ENCODE measurements at regions not wholly inside any gene's neighbourhood (a gene's known extent, or its start where the extent isn't known, plus 50 kb on each side); places are given as distances from the start of the nearest gene placed in this dataset.

DNA sequence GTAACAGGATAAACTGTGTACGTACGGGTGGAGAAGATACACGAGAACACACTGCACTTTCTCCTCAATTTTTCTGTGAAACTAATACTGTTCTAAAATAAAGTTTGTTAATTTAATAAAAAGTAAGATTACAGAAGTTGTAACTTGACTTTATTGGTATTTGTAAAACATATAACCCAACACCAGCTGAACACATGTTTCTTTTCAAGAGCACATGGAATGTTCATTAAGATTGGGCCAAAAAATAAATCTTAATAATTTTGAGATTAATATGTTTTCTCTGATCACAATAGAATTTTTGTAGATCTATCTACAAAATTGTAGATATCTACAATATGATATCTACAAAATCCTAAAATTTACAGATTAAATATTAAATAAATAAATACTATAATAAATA, 55.1 kb upstream of the ZNF599 start:
- Histone ChIP-seq H3K4me3 (no peak overlapping the region), H3K4me2 (no peak overlapping the region), H3K4me1 (no peaks in the 10 kb centered on the region), H3K9me3 (no peaks in the 10 kb centered on the region; the same call in 2 of the 3 replicates), H3K27ac (no peak overlapping the region)
- ChIA-PET POLR2A (no interaction called here), CTCF (interaction anchor here (1.6 kb wide), 1 partner anchor 10 kb away, joined by 8 read pairs; no protein-coding TSS in a partner anchor)
- TF ChIP-seq KDM5A (IDR thresholded peaks at IDR 0.05) (no peak), JUN (IDR thresholded peaks at IDR 0.05) (no peak), ZSCAN20 (CRISPR knock-in tag; IDR thresholded peaks at IDR 0.05) (no peak), HOXB5 (CRISPR knock-in tag; IDR thresholded peaks at IDR 0.05) (no peak), NFE2L2 (conservative IDR thresholded peaks at IDR 0.05; ENCODE audit: low read length) (no peak)
- TF ChIP-seq, protein P1, sequence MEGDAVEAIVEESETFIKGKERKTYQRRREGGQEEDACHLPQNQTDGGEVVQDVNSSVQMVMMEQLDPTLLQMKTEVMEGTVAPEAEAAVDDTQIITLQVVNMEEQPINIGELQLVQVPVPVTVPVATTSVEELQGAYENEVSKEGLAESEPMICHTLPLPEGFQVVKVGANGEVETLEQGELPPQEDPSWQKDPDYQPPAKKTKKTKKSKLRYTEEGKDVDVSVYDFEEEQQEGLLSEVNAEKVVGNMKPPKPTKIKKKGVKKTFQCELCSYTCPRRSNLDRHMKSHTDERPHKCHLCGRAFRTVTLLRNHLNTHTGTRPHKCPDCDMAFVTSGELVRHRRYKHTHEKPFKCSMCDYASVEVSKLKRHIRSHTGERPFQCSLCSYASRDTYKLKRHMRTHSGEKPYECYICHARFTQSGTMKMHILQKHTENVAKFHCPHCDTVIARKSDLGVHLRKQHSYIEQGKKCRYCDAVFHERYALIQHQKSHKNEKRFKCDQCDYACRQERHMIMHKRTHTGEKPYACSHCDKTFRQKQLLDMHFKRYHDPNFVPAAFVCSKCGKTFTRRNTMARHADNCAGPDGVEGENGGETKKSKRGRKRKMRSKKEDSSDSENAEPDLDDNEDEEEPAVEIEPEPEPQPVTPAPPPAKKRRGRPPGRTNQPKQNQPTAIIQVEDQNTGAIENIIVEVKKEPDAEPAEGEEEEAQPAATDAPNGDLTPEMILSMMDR (IDR thresholded peaks at IDR 0.05), result no peak
- DNase-seq (ENCODE audit: low read depth in 1 of 2, low spot score in 1 of 2) (no peak), ATAC-seq (no peak), FAIRE-seq (peak; percentile 54)
- WGBS (ENCODE audit: missing lambda C conversion rate), result 37% methylated on average over 3 of the region's 3 CpGs

DNA sequence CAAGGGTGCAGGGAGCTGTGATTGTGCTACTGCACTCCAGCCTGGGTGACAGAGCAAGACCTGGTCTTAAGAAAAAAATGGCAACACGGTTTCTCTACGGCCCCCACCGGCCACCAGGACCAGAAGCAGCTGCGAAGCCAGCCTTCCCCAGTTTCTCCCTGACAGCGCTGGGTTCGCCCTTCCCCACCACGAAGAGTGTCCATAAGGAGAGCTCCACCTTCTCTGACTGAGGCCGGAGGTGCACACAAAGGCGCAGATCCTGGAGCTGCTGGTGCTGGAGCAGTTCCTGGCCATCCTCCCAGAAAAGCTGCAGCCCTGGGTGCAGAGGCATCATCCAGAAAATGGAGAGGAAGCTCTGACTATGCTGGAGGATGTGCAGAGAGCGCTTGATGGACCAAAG, 52.2 kb upstream of the ZNF599 start:
- H3K4me2 ChIP-seq, result no peak overlapping the region
- FAIRE-seq (no peak), ATAC-seq (0 out of 6 replicates have a peak, but pooled peaks of 1 of the 2 experiments have one; percentile 30), DNase-seq (ENCODE audit: low read depth in 1 of 2, low spot score in 1 of 2) (no peak)
- H3K9me3 ChIP-seq, result peaks cover 8% of the 10 kb centered on the region; the same call in 2 of the 3 replicates
- no peak overlapping the region for H3K4me3 ChIP-seq
- WGBS (ENCODE audit: missing lambda C conversion rate), result 15% methylated on average over 10 of the region's 10 CpGs
- TF ChIP-seq SMC3 (IDR thresholded peaks at IDR 0.05) (no peak), FOSB (CRISPR knock-in tag; IDR thresholded peaks at IDR 0.05) (no peak)
- no peak overlapping the region for H3K27ac ChIP-seq
- no peaks in the 10 kb centered on the region for H3K4me1 ChIP-seq
- ChIA-PET POLR2A (no interaction called here), CTCF (interaction anchor here (1.5 to 2.2 kb wide), 2 partner anchors 10 to 13 kb away, joined by 5 read pairs; no protein-coding TSS in a partner anchor)

DNA sequence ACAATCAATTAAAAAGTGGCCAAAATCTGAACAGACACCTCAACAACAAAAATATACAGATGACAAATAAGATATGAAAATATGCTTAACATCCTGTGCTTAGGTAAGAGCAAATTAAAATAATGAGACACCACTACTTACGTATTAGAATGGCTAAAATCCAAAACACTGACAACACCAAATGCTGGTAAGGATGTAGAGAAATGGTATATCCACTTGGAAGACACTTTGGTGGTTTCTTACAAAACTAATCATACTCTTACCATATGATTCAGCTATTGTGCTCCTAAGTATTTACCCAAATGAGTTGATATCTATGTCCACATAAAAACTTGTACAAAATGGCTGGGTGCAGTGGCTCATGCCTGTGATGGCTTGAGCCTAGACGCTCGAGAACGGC, 51.7 kb upstream of the ZNF599 start:
- no peak overlapping the region for H3K4me3 ChIP-seq
- CTCF ChIA-PET, result interaction anchor here (1.5 to 2.2 kb wide), 2 partner anchors 9 to 14 kb away, joined by 5 read pairs; no protein-coding TSS in a partner anchor
- peak; percentile 70 for FAIRE-seq

More for the DNA sequence above, 51.7 kb upstream of the ZNF599 start:
- Histone ChIP-seq H3K4me1 (no peaks in the 10 kb centered on the region), H3K4me2 (no peak overlapping the region), H3K27ac (no peak overlapping the region), H3K9me3 (peaks cover 10% of the 10 kb centered on the region; the same call in 2 of the 3 replicates)
- 39% methylated on average over 4 of the region's 4 CpGs for WGBS (ENCODE audit: missing lambda C conversion rate)
- TF ChIP-seq ZC3H11A (IDR thresholded peaks at IDR 0.05), result no peak
- no peak for TF ChIP-seq KDM5A (IDR thresholded peaks at IDR 0.05)
- TF ChIP-seq ZFP36 (IDR thresholded peaks at IDR 0.05; ENCODE audit: borderline replicate concordance, partially characterized antibody), result no peak
- TF ChIP-seq, protein P2, sequence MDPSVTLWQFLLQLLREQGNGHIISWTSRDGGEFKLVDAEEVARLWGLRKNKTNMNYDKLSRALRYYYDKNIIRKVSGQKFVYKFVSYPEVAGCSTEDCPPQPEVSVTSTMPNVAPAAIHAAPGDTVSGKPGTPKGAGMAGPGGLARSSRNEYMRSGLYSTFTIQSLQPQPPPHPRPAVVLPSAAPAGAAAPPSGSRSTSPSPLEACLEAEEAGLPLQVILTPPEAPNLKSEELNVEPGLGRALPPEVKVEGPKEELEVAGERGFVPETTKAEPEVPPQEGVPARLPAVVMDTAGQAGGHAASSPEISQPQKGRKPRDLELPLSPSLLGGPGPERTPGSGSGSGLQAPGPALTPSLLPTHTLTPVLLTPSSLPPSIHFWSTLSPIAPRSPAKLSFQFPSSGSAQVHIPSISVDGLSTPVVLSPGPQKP (IDR thresholded peaks at IDR 0.05; ENCODE audit: low read depth, low read length), result no peak
- TF ChIP-seq CEBPB (IDR thresholded peaks at IDR 0.05), result no peak
- TF ChIP-seq, protein P3, sequence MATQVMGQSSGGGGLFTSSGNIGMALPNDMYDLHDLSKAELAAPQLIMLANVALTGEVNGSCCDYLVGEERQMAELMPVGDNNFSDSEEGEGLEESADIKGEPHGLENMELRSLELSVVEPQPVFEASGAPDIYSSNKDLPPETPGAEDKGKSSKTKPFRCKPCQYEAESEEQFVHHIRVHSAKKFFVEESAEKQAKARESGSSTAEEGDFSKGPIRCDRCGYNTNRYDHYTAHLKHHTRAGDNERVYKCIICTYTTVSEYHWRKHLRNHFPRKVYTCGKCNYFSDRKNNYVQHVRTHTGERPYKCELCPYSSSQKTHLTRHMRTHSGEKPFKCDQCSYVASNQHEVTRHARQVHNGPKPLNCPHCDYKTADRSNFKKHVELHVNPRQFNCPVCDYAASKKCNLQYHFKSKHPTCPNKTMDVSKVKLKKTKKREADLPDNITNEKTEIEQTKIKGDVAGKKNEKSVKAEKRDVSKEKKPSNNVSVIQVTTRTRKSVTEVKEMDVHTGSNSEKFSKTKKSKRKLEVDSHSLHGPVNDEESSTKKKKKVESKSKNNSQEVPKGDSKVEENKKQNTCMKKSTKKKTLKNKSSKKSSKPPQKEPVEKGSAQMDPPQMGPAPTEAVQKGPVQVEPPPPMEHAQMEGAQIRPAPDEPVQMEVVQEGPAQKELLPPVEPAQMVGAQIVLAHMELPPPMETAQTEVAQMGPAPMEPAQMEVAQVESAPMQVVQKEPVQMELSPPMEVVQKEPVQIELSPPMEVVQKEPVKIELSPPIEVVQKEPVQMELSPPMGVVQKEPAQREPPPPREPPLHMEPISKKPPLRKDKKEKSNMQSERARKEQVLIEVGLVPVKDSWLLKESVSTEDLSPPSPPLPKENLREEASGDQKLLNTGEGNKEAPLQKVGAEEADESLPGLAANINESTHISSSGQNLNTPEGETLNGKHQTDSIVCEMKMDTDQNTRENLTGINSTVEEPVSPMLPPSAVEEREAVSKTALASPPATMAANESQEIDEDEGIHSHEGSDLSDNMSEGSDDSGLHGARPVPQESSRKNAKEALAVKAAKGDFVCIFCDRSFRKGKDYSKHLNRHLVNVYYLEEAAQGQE (IDR thresholded peaks at IDR 0.05), result no peak
- TF ChIP-seq SREBF2 (IDR thresholded peaks at IDR 0.05), result no peak
- no peak for TF ChIP-seq MAZ (IDR thresholded peaks at IDR 0.05; ENCODE audit: borderline replicate concordance, low read depth, low read length)
- no peak for TF ChIP-seq NPAS2 (CRISPR knock-in tag; IDR thresholded peaks at IDR 0.05; ENCODE audit: borderline replicate concordance)
- no peak for TF ChIP-seq FOSB (CRISPR knock-in tag; IDR thresholded peaks at IDR 0.05)
- TF ChIP-seq BHLHE40 (IDR thresholded peaks at IDR 0.05; ENCODE audit: low read depth, low read length), result no peak
- DNase-seq (ENCODE audit: low read depth in 1 of 2, low spot score in 1 of 2) (no peak), ATAC-seq (no peak)
- POLR2A ChIA-PET, result no interaction called here
